Skin of body (tissue), 1 donor: ENCODE measurements at regions not wholly inside any gene's neighbourhood (a gene's known extent, or its start where the extent isn't known, plus 50 kb on each side); places are given as distances from the start of the nearest gene placed in this dataset.

Source experiments
- DNase-seq: peaks from one replicate; lab custom pipeline; 2025; lab: John Stamatoyannopoulos, UW

GRCh38 chr5:29307478-29307877, 1886.0 kb upstream of the CDH6 start:
- DNase-seq = no peak

- DNase-seq = no peak
These were observed 1888.9 kb upstream of the CDH6 start for GRCh38 chr5:29304545-29304944.

- no peak for DNase-seq
These were observed 1896.9 kb upstream of the CDH6 start for GRCh38 chr5:29296548-29296947.

- DNase-seq = no peak
These were observed 1915.8 kb upstream of the CDH6 start for GRCh38 chr5:29277642-29278041.

- no peak for DNase-seq
These were observed 1917.1 kb upstream of the CDH6 start for GRCh38 chr5:29276371-29276770.

GRCh38 chr5:29263915-29264351, 1929.6 kb upstream of the CDH6 start:
- peak; percentile 13 for DNase-seq

GRCh38 chr5:29262339-29263123, 1931.0 kb upstream of the CDH6 start:
- DNase-seq = no peak

- no peak for DNase-seq
These were observed 1932.3 kb upstream of the CDH6 start for GRCh38 chr5:29261213-29261612.

GRCh38 chr5:29252390-29252789, 1941.1 kb upstream of the CDH6 start:
- no peak for DNase-seq

GRCh38 chr5:29247346-29248028, 1946.0 kb upstream of the CDH6 start:
- DNase-seq = no peak

- DNase-seq = no peak
These were observed 1953.1 kb upstream of the CDH6 start for GRCh38 chr5:29240379-29240778.

- DNase-seq = no peak
These were observed 1953.9 kb upstream of the CDH6 start for GRCh38 chr5:29239606-29240005.

GRCh38 chr5:29238115-29238514, 1955.4 kb upstream of the CDH6 start:
- DNase-seq = no peak

GRCh38 chr5:29231154-29231553, 1962.3 kb upstream of the CDH6 start:
- no peak for DNase-seq

- DNase-seq = no peak
These were observed 1962.9 kb upstream of the CDH6 start for GRCh38 chr5:29230591-29230990.

GRCh38 chr5:29229461-29229860, 1964.0 kb upstream of the CDH6 start:
- DNase-seq = no peak

- no peak for DNase-seq
These were observed 1975.3 kb upstream of the CDH6 start for GRCh38 chr5:29218138-29218537.

- no peak for DNase-seq
These were observed 1978.6 kb upstream of the CDH6 start for GRCh38 chr5:29214839-29215238.

GRCh38 chr5:29213475-29213874, 1980.0 kb upstream of the CDH6 start:
- no peak for DNase-seq

- no peak for DNase-seq
These were observed 1985.5 kb upstream of the CDH6 start for GRCh38 chr5:29208024-29208423.

- no peak for DNase-seq
These were observed 1990.4 kb upstream of the CDH6 start for GRCh38 chr5:29203049-29203448.

- DNase-seq = no peak
These were observed 1995.6 kb upstream of the CDH6 start for GRCh38 chr5:29197631-29198454.
